ENCODE measurements at regions not wholly inside any gene's neighbourhood (a gene's known extent, or its start where the extent isn't known, plus 50 kb on each side); places are given as distances from the start of the nearest gene placed in this dataset.

DNA sequence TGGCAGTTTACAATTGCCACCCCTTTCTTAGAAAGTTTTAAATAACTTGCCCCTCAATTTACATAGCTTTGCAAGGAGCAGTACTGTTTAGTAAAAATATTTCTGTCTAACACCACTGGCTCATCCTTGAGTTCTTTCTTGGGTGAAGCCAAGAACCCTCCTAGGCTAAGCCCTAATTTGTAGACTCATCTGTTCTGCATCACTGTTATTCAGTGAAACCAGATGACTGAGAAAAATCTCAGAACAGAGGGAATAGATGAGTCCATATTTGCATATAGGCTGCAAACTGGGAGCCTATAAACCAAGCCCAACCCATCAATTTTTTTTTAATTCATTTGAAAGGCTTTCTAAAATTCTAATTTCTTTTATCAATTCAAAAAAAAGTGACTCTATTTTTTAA is 161.4 kb upstream of the TFPI start:
- peaks cover 3% of the 10 kb centered on the region for H3K4me1 ChIP-seq (ENCODE audit: control insufficient read depth, insufficient read depth, low read length)
- H3K9ac ChIP-seq (ENCODE audit: low read depth, low read length), result no peak overlapping the region
- no peak overlapping the region for H3K4me3 ChIP-seq (ENCODE audit: low read length)
- H3K36me3 ChIP-seq (ENCODE audit: insufficient read depth, low read length), result no peaks in the 10 kb centered on the region
- no peaks in the 10 kb centered on the region for H3K27me3 ChIP-seq (ENCODE audit: control insufficient read depth, insufficient read depth, low read length)
- no peaks in the 10 kb centered on the region for H3K9me3 ChIP-seq (replicated peaks; ENCODE audit: low read length)
- no peak overlapping the region for H3K4me2 ChIP-seq (ENCODE audit: low read length)

DNA sequence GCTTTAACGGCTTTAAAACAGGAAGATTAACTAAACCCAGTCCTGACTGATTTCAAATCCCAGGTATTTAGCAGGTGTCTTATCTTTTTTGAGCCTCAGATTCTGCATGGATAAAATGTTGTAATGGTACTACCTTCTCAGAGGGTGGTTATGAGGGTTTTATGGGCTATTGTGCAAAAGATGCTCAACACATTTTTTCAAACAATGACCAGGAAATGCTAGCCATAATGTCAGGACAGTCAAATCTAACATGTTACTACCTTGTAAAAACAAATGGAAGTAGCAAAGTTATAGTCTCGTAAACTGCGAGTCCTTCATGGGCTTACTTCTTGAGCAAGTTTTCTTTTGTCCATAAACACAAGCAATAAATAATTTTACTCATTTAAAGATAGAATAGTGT is 162.1 kb upstream of the TFPI start:
- H3K4me2 ChIP-seq (ENCODE audit: low read length), result no peak overlapping the region
- no peak overlapping the region for H3K9ac ChIP-seq (ENCODE audit: low read depth, low read length)
- H3K4me1 ChIP-seq (ENCODE audit: control insufficient read depth, insufficient read depth, low read length), result no peaks in the 10 kb centered on the region
- no peak overlapping the region for H3K4me3 ChIP-seq (ENCODE audit: low read length)
- H3K36me3 ChIP-seq (ENCODE audit: insufficient read depth, low read length), result no peaks in the 10 kb centered on the region
- H3K27me3 ChIP-seq (ENCODE audit: control insufficient read depth, insufficient read depth, low read length), result no peaks in the 10 kb centered on the region
- H3K9me3 ChIP-seq (replicated peaks; ENCODE audit: low read length), result no peaks in the 10 kb centered on the region

DNA sequence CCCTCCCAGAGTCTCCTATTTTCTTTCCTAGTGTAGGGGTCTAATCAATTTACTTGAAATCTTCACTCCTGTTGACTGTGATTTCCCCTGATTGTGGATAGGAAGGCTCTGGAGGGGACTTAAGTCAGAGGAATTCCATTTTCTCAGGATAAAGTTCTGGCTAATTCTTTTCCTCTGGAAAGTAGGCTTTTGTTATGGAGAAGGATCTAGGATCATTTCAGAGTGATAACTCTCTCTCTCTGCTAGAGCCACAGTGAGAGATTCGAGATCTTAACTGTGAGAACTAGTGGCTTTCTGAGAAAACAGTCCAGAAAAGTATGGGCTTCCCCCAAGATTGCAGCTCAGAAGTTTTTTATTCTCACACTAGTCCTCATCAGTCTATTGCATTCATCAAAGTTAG is 163.9 kb upstream of the TFPI start:
- H3K4me1 ChIP-seq (ENCODE audit: control insufficient read depth, insufficient read depth, low read length), result no peaks in the 10 kb centered on the region

DNA sequence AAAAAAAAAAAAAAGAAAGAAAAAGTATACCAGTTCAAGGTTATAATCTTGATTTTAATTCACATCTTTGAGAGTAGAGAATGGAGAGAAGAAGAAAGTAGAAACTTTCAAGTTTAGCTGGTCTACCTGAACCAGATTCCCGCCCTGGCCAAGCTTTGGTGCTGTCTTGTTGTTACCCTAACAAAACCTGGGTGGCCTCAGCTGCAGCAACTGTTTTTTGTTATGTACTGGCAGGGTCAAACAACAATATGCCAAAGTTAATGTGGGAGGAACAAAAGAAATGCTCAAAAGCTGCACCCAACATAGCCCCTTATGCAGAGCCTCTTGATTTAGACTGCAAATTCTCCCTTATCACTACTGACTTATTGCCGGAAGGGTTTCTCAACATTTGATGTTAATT is 165.3 kb upstream of the TFPI start:
- Histone ChIP-seq H3K27me3 (ENCODE audit: control insufficient read depth, insufficient read depth, low read length) (no peaks in the 10 kb centered on the region), H3K9ac (ENCODE audit: low read depth, low read length) (no peak overlapping the region), H3K36me3 (ENCODE audit: insufficient read depth, low read length) (no peaks in the 10 kb centered on the region), H3K4me2 (ENCODE audit: low read length) (no peak overlapping the region), H3K4me3 (ENCODE audit: low read length) (no peak overlapping the region), H3K9me3 (replicated peaks; ENCODE audit: low read length) (no peaks in the 10 kb centered on the region), H3K4me1 (ENCODE audit: control insufficient read depth, insufficient read depth, low read length) (no peaks in the 10 kb centered on the region)

More for the DNA sequence above, 163.9 kb upstream of the TFPI start:
- Histone ChIP-seq H3K4me2 (ENCODE audit: low read length) (no peak overlapping the region), H3K27me3 (ENCODE audit: control insufficient read depth, insufficient read depth, low read length) (no peaks in the 10 kb centered on the region), H3K9me3 (replicated peaks; ENCODE audit: low read length) (no peaks in the 10 kb centered on the region), H3K9ac (ENCODE audit: low read depth, low read length) (no peak overlapping the region), H3K36me3 (ENCODE audit: insufficient read depth, low read length) (no peaks in the 10 kb centered on the region), H3K4me3 (ENCODE audit: low read length) (no peak overlapping the region)

DNA sequence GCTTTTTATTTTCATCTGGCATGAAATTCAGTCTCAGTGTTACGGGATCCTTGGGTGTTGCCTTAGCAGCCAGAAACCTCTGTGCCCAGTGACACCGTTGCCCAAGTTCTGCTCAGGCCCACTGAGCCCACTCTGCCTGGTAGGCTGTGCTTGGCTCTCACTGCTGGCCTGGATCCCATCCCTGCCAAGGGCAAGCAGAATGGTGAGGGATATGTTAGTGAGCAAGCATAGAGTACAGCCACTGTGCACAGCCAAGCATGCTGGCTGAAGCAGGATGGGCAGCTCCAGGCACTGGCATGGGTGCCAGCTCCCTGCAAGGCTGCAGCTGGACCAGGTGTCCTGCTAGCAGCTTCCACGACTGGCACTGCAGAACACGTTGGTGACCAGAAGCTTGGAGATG is 194.7 kb upstream of the TFPI start:
- Histone ChIP-seq H3K4me2 (ENCODE audit: low read length) (no peak overlapping the region), H3K9me3 (replicated peaks; ENCODE audit: low read length) (no peaks in the 10 kb centered on the region)

DNA sequence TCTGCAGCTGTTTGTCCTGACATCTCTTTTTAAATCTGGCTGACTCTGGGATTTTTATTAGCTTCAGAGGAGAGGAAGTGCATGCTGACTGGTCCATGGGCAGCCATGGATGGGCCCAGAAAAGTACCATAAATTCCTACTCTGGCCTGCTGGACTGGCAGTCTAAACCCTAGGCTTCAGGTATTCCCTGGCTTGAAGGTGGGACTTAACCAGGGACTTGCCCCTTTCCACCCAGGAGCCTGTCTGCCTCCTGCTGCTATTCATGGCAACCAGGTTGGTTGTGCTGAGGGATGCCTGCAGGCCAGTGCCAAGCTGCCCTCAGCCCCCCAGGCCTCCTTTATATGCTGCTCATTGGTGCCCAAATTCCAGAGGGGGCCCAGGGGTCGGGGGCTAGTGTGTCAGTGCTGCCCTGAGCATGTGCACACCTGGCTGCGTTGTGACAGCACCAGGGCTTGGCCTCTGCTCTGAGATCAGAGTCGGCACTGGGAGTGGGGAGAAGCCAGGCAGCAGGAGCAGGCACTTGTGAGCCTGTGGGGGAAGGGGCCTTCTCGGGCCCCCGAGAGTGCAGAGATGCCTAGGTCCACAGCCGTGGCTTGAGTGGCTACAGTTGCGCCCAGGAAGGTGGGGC is 195.7 kb upstream of the TFPI start:
- Histone ChIP-seq H3K4me3 (ENCODE audit: low read length) (no peak overlapping the region), H3K4me1 (ENCODE audit: control insufficient read depth, insufficient read depth, low read length) (no peaks in the 10 kb centered on the region), H3K9ac (ENCODE audit: low read depth, low read length) (no peak overlapping the region), H3K4me2 (ENCODE audit: low read length) (no peak overlapping the region), H3K9me3 (replicated peaks; ENCODE audit: low read length) (no peaks in the 10 kb centered on the region), H3K36me3 (ENCODE audit: insufficient read depth, low read length) (no peaks in the 10 kb centered on the region), H3K27me3 (ENCODE audit: control insufficient read depth, insufficient read depth, low read length) (no peaks in the 10 kb centered on the region)

More for the DNA sequence above, 194.7 kb upstream of the TFPI start:
- no peak overlapping the region for H3K9ac ChIP-seq (ENCODE audit: low read depth, low read length)
- no peaks in the 10 kb centered on the region for H3K36me3 ChIP-seq (ENCODE audit: insufficient read depth, low read length)
- no peaks in the 10 kb centered on the region for H3K4me1 ChIP-seq (ENCODE audit: control insufficient read depth, insufficient read depth, low read length)
- no peak overlapping the region for H3K4me3 ChIP-seq (ENCODE audit: low read length)
- no peaks in the 10 kb centered on the region for H3K27me3 ChIP-seq (ENCODE audit: control insufficient read depth, insufficient read depth, low read length)

DNA sequence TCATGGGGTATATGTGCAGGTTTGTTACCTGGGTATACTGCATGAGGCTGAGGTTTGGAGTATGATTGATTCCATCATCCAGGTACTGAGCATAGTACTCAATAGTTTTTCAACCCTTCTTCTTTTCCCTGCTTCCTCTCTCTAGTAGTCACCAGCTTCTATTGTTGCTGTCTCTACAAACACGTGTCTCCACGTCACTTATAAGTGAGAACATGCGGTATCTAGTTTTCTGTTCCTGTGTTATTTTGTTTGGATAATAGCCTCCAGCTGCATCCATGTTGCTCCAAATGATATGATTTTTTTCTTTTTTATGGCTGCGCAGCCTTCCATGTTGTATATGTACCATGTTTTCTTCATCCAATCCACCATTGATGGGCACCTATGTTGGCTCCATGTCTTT is 214.8 kb upstream of the TFPI start:
- Histone ChIP-seq H3K4me1 (ENCODE audit: control insufficient read depth, insufficient read depth, low read length) (peaks cover 1% of the 10 kb centered on the region), H3K9me3 (replicated peaks; ENCODE audit: low read length) (no peaks in the 10 kb centered on the region)

DNA sequence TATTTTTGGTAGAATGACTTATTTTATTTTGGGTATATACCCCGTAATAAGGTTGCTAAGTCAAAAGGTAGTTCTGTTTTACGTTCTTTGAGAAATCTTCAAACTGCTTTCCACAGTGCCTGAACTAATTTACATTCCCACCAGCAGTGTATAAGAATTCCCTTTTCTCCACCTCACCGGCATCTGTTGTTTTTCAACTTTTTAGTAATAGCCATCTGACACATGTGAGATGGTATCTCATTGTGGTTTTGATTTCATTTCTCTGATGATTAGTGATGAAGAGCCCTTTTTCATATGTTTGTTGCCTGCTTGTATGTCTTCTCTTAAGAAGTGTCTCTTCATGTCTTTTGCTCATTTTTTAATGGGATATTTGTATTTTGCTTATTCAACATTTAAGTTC is 215.2 kb upstream of the TFPI start:
- Histone ChIP-seq H3K4me2 (ENCODE audit: low read length) (no peak overlapping the region), H3K4me3 (ENCODE audit: low read length) (no peak overlapping the region), H3K4me1 (ENCODE audit: control insufficient read depth, insufficient read depth, low read length) (peaks cover 6% of the 10 kb centered on the region), H3K27me3 (ENCODE audit: control insufficient read depth, insufficient read depth, low read length) (no peaks in the 10 kb centered on the region), H3K9me3 (replicated peaks; ENCODE audit: low read length) (no peaks in the 10 kb centered on the region), H3K9ac (ENCODE audit: low read depth, low read length) (no peak overlapping the region), H3K36me3 (ENCODE audit: insufficient read depth, low read length) (no peaks in the 10 kb centered on the region)

More for the DNA sequence above, 214.8 kb upstream of the TFPI start:
- Histone ChIP-seq H3K27me3 (ENCODE audit: control insufficient read depth, insufficient read depth, low read length) (no peaks in the 10 kb centered on the region), H3K4me2 (ENCODE audit: low read length) (no peak overlapping the region), H3K4me3 (ENCODE audit: low read length) (no peak overlapping the region), H3K9ac (ENCODE audit: low read depth, low read length) (no peak overlapping the region), H3K36me3 (ENCODE audit: insufficient read depth, low read length) (no peaks in the 10 kb centered on the region)

DNA sequence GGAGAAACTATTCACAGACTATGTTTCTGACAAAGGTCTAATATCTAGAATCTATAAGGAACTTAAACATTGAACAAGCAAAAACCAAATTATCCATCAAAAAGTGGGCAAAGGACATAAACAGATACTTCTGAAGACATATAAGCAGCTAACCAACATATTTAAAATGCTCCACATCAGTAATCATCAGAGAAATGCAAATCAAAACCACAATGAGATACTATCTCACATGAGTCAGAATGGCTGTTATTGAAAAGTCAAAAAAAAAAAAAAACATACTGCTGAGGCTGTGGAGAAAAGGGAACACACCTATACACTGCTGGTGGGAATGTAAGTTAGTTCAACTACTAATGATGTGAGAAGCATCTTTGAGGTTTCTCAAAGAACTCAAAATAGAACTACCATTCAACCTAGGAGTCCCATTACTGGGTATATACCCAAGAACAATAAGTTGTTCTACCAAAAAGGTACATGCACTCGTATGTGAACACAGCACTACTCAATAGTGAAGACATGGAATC is 220.4 kb upstream of the TFPI start:
- H3K4me2 ChIP-seq (ENCODE audit: low read length), result peak overlapping the region; percentile 47
- no peaks in the 10 kb centered on the region for H3K9me3 ChIP-seq (replicated peaks; ENCODE audit: low read length)
- H3K36me3 ChIP-seq (ENCODE audit: insufficient read depth, low read length), result no peaks in the 10 kb centered on the region
- H3K4me3 ChIP-seq (ENCODE audit: low read length), result peak overlapping the region; percentile 11
- no peaks in the 10 kb centered on the region for H3K27me3 ChIP-seq (ENCODE audit: control insufficient read depth, insufficient read depth, low read length)
- peaks cover 11% of the 10 kb centered on the region for H3K4me1 ChIP-seq (ENCODE audit: control insufficient read depth, insufficient read depth, low read length)
- no peak overlapping the region for H3K9ac ChIP-seq (ENCODE audit: low read depth, low read length)

DNA sequence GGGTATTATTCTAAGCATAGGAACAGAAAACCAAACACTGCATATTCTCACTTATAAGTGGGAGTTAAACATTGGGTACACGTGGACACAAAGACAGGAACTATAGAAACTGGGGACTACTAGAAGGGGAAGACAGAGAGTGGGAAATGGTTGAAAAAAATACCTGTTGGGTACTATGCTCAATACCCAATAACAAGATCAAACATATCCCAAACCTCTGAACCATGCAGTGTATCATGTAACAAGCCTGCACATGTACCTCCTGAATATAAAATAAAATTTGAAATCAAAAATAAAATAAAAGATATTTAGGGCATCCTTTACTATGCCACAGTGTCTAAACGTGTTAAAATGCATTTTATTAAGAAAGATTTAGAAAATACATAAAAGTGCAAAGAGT is 221.0 kb upstream of the TFPI start:
- Histone ChIP-seq H3K4me1 (ENCODE audit: control insufficient read depth, insufficient read depth, low read length) (peaks cover 11% of the 10 kb centered on the region), H3K9ac (ENCODE audit: low read depth, low read length) (no peak overlapping the region), H3K4me3 (ENCODE audit: low read length) (no peak overlapping the region), H3K4me2 (ENCODE audit: low read length) (no peak overlapping the region), H3K27me3 (ENCODE audit: control insufficient read depth, insufficient read depth, low read length) (no peaks in the 10 kb centered on the region), H3K9me3 (replicated peaks; ENCODE audit: low read length) (no peaks in the 10 kb centered on the region), H3K36me3 (ENCODE audit: insufficient read depth, low read length) (no peaks in the 10 kb centered on the region)

DNA sequence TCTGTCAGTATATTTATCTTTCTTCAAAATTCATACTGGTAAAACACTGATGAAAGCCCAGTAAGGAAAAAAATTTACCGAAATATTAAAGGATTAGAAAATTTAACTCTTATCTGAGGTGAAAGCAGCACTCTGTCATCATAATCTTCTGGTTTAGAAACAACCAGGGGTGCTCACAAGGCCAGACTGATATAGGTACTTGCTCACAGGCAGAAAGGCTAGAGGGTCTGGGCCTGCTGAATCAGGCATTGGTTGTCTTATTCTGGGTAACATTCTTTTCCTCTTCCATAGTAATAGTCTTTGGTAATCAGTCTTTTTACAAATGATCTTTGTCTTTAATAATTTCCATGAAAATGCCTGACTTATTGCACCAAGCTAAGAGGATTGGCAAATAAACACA is 221.4 kb upstream of the TFPI start:
- no peaks in the 10 kb centered on the region for H3K36me3 ChIP-seq (ENCODE audit: insufficient read depth, low read length)
- H3K27me3 ChIP-seq (ENCODE audit: control insufficient read depth, insufficient read depth, low read length), result no peaks in the 10 kb centered on the region
- no peak overlapping the region for H3K9ac ChIP-seq (ENCODE audit: low read depth, low read length)
- H3K9me3 ChIP-seq (replicated peaks; ENCODE audit: low read length), result no peaks in the 10 kb centered on the region
- H3K4me2 ChIP-seq (ENCODE audit: low read length), result no peak overlapping the region
- H3K4me3 ChIP-seq (ENCODE audit: low read length), result no peak overlapping the region
- H3K4me1 ChIP-seq (ENCODE audit: control insufficient read depth, insufficient read depth, low read length), result peaks cover 11% of the 10 kb centered on the region

DNA sequence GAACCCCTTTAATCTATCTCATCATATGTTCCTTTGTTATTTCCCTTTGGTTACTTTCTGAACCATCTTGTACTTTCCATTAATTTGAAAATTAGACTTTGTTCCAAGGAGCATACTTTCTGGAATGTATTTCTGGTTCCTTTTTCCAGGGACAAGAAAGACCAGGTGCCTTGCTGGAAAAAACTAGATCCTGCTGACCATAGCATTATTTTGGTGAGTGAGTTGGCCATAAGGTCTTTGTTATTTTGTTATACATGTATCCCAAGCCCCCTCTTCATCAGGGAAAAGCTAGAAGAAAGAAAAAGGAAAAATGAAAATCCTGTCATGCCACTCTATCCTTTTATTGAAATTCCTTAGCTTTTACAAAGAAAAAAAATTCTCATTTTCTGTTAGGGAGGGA is 228.1 kb upstream of the TFPI start:
- H3K27me3 ChIP-seq (ENCODE audit: control insufficient read depth, insufficient read depth, low read length), result no peaks in the 10 kb centered on the region
- no peak overlapping the region for H3K4me3 ChIP-seq (ENCODE audit: low read length)
- H3K9me3 ChIP-seq (replicated peaks; ENCODE audit: low read length), result no peaks in the 10 kb centered on the region
- H3K36me3 ChIP-seq (ENCODE audit: insufficient read depth, low read length), result no peaks in the 10 kb centered on the region
- H3K9ac ChIP-seq (ENCODE audit: low read depth, low read length), result no peak overlapping the region
- no peaks in the 10 kb centered on the region for H3K4me1 ChIP-seq (ENCODE audit: control insufficient read depth, insufficient read depth, low read length)
- H3K4me2 ChIP-seq (ENCODE audit: low read length), result no peak overlapping the region
